NCI-H748 (cell line): ENCODE measurements at regions not wholly inside any gene's neighbourhood (a gene's known extent, or its start where the extent isn't known, plus 50 kb on each side); places are given as distances from the start of the nearest gene placed in this dataset.
A peak's percentile ranks its signal among the peaks of the same experiment; 100 is the strongest.

Source experiments
- DNase-seq: peaks from one replicate; lab custom pipeline; 2025; ENCODE audit not compliant: unreplicated experiment; lab: John Stamatoyannopoulos, UW

GRCh38 chr5:92904021-92904420 lies 677.0 kb downstream of the NR2F1-AS1 start:
- no peak for DNase-seq

- no peak for DNase-seq
These were observed 681.4 kb downstream of the NR2F1-AS1 start for GRCh38 chr5:92899611-92900010.

GRCh38 chr5:92896722-92897121 lies 684.3 kb downstream of the NR2F1-AS1 start:
- DNase-seq = no peak

GRCh38 chr5:92890841-92891244 lies 690.2 kb downstream of the NR2F1-AS1 start:
- no peak for DNase-seq

GRCh38 chr5:92889140-92889539 lies 691.9 kb downstream of the NR2F1-AS1 start:
- no peak for DNase-seq

GRCh38 chr5:92887254-92887653 lies 693.8 kb downstream of the NR2F1-AS1 start:
- peak; percentile 46 for DNase-seq

- DNase-seq = no peak
These were observed 694.3 kb downstream of the NR2F1-AS1 start for GRCh38 chr5:92886751-92887150.

GRCh38 chr5:92885950-92886349 lies 695.1 kb downstream of the NR2F1-AS1 start:
- no peak for DNase-seq

GRCh38 chr5:92884469-92884868 lies 696.5 kb downstream of the NR2F1-AS1 start:
- DNase-seq = no peak

GRCh38 chr5:92879806-92880543 lies 701.0 kb downstream of the NR2F1-AS1 start:
- DNase-seq = no peak

GRCh38 chr5:92874790-92875189 lies 706.2 kb downstream of the NR2F1-AS1 start:
- no peak for DNase-seq

- DNase-seq = no peak
These were observed 712.6 kb downstream of the NR2F1-AS1 start for GRCh38 chr5:92868442-92868841.

GRCh38 chr5:92864591-92864990 lies 716.4 kb downstream of the NR2F1-AS1 start:
- peak; percentile 88 for DNase-seq

- no peak for DNase-seq
These were observed 717.4 kb downstream of the NR2F1-AS1 start for GRCh38 chr5:92863666-92864065.

GRCh38 chr5:92861531-92862285 lies 719.3 kb downstream of the NR2F1-AS1 start:
- no peak for DNase-seq

GRCh38 chr5:92860061-92860460 lies 721.0 kb downstream of the NR2F1-AS1 start:
- DNase-seq = no peak

GRCh38 chr5:92852219-92852618 lies 728.8 kb downstream of the NR2F1-AS1 start:
- peak; percentile 69 for DNase-seq

GRCh38 chr5:92850886-92851285 lies 730.1 kb downstream of the NR2F1-AS1 start:
- peak; percentile 42 for DNase-seq

- no peak for DNase-seq
These were observed 731.3 kb downstream of the NR2F1-AS1 start for GRCh38 chr5:92849756-92850155.

GRCh38 chr5:92841604-92842155 lies 739.3 kb downstream of the NR2F1-AS1 start:
- no peak for DNase-seq

GRCh38 chr5:92838253-92838652 lies 742.8 kb downstream of the NR2F1-AS1 start:
- peak; percentile 69 for DNase-seq
